H1 (cell line): ENCODE measurements at regions not wholly inside any gene's neighbourhood (a gene's known extent, or its start where the extent isn't known, plus 50 kb on each side); places are given as distances from the start of the nearest gene placed in this dataset.

Experiments
- SAP30 ChIP-seq: fragments of 300-600 bp; sonication (generic); IDR thresholded peaks from 2 replicates; pipeline ENCODE4 v1.7.1; 2012; ENCODE audit warnings: low read length, moderate library complexity, mild to moderate bottlenecking, inconsistent platforms; ENCODE audit not compliant: insufficient read depth, insufficient replicate concordance
- TF ChIP-seq, protein P1 (sequence below): fragments of 300-600 bp; sonication (generic); IDR thresholded peaks from 2 replicates; pipeline ENCODE4 v1.7.1; 2012; ENCODE audit warnings: low read length, moderate library complexity, mild to moderate bottlenecking, inconsistent platforms; ENCODE audit not compliant: insufficient replicate concordance

DNA sequence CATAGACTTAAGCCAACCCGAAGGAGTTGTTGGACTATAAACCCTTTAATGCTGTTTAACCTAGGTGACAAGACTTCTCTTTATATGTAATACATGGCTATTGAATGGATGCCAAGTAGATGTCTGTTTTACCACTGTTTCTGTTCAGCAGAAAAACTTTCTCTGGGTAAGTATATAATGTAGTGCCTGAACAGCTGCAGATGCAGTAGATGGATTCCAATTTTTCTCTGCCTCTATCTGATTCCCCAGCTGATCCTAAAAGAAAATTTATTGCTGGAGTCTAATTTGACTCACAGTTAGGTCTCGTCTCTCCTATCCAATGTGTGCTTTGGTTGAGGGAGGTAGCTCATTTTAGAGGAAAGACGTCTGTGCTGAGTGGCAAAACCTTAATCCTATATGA lies 256.5 kb upstream of the CBLB start (continued):
- TF ChIP-seq, protein P1, sequence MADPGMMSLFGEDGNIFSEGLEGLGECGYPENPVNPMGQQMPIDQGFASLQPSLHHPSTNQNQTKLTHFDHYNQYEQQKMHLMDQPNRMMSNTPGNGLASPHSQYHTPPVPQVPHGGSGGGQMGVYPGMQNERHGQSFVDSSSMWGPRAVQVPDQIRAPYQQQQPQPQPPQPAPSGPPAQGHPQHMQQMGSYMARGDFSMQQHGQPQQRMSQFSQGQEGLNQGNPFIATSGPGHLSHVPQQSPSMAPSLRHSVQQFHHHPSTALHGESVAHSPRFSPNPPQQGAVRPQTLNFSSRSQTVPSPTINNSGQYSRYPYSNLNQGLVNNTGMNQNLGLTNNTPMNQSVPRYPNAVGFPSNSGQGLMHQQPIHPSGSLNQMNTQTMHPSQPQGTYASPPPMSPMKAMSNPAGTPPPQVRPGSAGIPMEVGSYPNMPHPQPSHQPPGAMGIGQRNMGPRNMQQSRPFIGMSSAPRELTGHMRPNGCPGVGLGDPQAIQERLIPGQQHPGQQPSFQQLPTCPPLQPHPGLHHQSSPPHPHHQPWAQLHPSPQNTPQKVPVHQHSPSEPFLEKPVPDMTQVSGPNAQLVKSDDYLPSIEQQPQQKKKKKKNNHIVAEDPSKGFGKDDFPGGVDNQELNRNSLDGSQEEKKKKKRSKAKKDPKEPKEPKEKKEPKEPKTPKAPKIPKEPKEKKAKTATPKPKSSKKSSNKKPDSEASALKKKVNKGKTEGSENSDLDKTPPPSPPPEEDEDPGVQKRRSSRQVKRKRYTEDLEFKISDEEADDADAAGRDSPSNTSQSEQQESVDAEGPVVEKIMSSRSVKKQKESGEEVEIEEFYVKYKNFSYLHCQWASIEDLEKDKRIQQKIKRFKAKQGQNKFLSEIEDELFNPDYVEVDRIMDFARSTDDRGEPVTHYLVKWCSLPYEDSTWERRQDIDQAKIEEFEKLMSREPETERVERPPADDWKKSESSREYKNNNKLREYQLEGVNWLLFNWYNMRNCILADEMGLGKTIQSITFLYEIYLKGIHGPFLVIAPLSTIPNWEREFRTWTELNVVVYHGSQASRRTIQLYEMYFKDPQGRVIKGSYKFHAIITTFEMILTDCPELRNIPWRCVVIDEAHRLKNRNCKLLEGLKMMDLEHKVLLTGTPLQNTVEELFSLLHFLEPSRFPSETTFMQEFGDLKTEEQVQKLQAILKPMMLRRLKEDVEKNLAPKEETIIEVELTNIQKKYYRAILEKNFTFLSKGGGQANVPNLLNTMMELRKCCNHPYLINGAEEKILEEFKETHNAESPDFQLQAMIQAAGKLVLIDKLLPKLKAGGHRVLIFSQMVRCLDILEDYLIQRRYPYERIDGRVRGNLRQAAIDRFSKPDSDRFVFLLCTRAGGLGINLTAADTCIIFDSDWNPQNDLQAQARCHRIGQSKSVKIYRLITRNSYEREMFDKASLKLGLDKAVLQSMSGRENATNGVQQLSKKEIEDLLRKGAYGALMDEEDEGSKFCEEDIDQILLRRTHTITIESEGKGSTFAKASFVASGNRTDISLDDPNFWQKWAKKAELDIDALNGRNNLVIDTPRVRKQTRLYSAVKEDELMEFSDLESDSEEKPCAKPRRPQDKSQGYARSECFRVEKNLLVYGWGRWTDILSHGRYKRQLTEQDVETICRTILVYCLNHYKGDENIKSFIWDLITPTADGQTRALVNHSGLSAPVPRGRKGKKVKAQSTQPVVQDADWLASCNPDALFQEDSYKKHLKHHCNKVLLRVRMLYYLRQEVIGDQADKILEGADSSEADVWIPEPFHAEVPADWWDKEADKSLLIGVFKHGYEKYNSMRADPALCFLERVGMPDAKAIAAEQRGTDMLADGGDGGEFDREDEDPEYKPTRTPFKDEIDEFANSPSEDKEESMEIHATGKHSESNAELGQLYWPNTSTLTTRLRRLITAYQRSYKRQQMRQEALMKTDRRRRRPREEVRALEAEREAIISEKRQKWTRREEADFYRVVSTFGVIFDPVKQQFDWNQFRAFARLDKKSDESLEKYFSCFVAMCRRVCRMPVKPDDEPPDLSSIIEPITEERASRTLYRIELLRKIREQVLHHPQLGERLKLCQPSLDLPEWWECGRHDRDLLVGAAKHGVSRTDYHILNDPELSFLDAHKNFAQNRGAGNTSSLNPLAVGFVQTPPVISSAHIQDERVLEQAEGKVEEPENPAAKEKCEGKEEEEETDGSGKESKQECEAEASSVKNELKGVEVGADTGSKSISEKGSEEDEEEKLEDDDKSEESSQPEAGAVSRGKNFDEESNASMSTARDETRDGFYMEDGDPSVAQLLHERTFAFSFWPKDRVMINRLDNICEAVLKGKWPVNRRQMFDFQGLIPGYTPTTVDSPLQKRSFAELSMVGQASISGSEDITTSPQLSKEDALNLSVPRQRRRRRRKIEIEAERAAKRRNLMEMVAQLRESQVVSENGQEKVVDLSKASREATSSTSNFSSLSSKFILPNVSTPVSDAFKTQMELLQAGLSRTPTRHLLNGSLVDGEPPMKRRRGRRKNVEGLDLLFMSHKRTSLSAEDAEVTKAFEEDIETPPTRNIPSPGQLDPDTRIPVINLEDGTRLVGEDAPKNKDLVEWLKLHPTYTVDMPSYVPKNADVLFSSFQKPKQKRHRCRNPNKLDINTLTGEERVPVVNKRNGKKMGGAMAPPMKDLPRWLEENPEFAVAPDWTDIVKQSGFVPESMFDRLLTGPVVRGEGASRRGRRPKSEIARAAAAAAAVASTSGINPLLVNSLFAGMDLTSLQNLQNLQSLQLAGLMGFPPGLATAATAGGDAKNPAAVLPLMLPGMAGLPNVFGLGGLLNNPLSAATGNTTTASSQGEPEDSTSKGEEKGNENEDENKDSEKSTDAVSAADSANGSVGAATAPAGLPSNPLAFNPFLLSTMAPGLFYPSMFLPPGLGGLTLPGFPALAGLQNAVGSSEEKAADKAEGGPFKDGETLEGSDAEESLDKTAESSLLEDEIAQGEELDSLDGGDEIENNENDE = no peak
- TF ChIP-seq SAP30 = no peak
